Adipocyte (in vitro differentiated cells): ENCODE measurements at regions not wholly inside any gene's neighbourhood (a gene's known extent, or its start where the extent isn't known, plus 50 kb on each side); places are given as distances from the start of the nearest gene placed in this dataset.
"Not testable (repeated sequence)": the region's sequence is repeated elsewhere in the genome, so short reads cannot be mapped to it uniquely, and the experiment has no call there.

ENCODE experiments used
- DNase-seq: peaks from one replicate; pipeline ENCODE4 v3.0.0-alpha.2; 2015; ENCODE audit warnings: low read depth
- H3K27me3 ChIP-seq: replicated peaks from 2 replicates; pipeline ENCODE4 v1.7.0; 2013; ENCODE audit warnings: mild to moderate bottlenecking, low read length, moderate library complexity; ENCODE audit not compliant: control insufficient read depth, insufficient read depth
- H3K36me3 ChIP-seq: 2 replicates; pipeline ENCODE4 v1.7.0; 2013; ENCODE audit warnings: low read length, mild to moderate bottlenecking, moderate library complexity; ENCODE audit not compliant: control insufficient read depth, insufficient read depth, severe bottlenecking
- H3K4me1 ChIP-seq: 2 replicates; pipeline ENCODE4 v1.7.0; 2013; ENCODE audit warnings: mild to moderate bottlenecking, low read length, moderate library complexity; ENCODE audit not compliant: control insufficient read depth, insufficient read depth
- H3K4me3 ChIP-seq: 2 replicates; pipeline ENCODE4 v1.7.0; 2013; ENCODE audit warnings: mild to moderate bottlenecking, low read length, moderate library complexity
- H3K9ac ChIP-seq: 2 replicates; pipeline ENCODE4 v1.7.0; 2013; ENCODE audit warnings: mild to moderate bottlenecking, low read length, moderate library complexity
- H3K9me3 ChIP-seq: 2 replicates; pipeline ENCODE4 v1.7.0; 2013; ENCODE audit warnings: mild to moderate bottlenecking, low read length, moderate library complexity; ENCODE audit not compliant: control insufficient read depth

DNA sequence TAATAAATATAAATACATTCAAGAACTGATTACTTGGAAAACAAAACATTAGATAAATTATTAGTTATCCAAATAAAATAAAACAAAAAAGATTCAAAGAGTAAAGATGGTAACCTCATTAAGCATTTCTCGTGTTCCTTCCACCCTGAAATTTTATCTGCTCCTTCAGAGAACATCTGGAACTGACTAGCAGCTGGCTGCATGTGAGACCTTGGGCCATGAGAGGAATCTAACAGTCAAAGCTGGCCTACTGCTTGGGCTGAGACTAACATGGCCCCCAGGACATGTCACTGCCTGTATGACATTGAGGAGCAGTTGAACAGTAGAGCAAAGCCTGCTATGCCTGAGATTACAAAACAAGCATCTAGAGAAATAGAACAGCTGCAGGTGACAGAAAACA lies 208.5 kb upstream of the ZSWIM2 start:
- Histone ChIP-seq H3K9ac (no peak overlapping the region), H3K27me3 (no peaks in the 10 kb centered on the region), H3K9me3 (no peaks in the 10 kb centered on the region), H3K4me3 (no peak overlapping the region), H3K36me3 (no peaks in the 10 kb centered on the region), H3K4me1 (peaks cover 11% of the 10 kb centered on the region)
- no peak for DNase-seq

GRCh38 chr2:187056416-187057334 lies 207.7 kb upstream of the ZSWIM2 start:
- Histone ChIP-seq H3K4me1 (peaks cover 11% of the 10 kb centered on the region), H3K27me3 (no peaks in the 10 kb centered on the region)
- no peak for DNase-seq

GRCh38 chr2:187055463-187055862 lies 206.5 kb upstream of the ZSWIM2 start:
- peak; percentile 9 for DNase-seq
- no peaks in the 10 kb centered on the region for H3K27me3 ChIP-seq
- H3K4me1 ChIP-seq, result peaks cover 11% of the 10 kb centered on the region
- no peak overlapping the region for H3K4me3 ChIP-seq
- no peaks in the 10 kb centered on the region for H3K36me3 ChIP-seq
- peaks cover 4% of the 10 kb centered on the region for H3K9me3 ChIP-seq
- no peak overlapping the region for H3K9ac ChIP-seq

More at GRCh38 chr2:187056416-187057334, 207.7 kb upstream of the ZSWIM2 start:
- no peak overlapping the region for H3K4me3 ChIP-seq
- H3K9me3 ChIP-seq, result no peaks in the 10 kb centered on the region
- no peaks in the 10 kb centered on the region for H3K36me3 ChIP-seq
- no peak overlapping the region for H3K9ac ChIP-seq

- Histone ChIP-seq H3K4me3 (no peak overlapping the region), H3K4me1 (peaks cover 11% of the 10 kb centered on the region), H3K9ac (no peak overlapping the region), H3K27me3 (no peaks in the 10 kb centered on the region), H3K9me3 (peaks cover 5% of the 10 kb centered on the region), H3K36me3 (no peaks in the 10 kb centered on the region)
- DNase-seq, result no peak
These were observed 205.7 kb upstream of the ZSWIM2 start for GRCh38 chr2:187054501-187055319.

GRCh38 chr2:187051350-187051749 lies 202.4 kb upstream of the ZSWIM2 start:
- H3K9me3 ChIP-seq, result peaks cover 11% of the 10 kb centered on the region
- H3K9ac ChIP-seq, result no peak overlapping the region
- no peak overlapping the region for H3K4me3 ChIP-seq
- no peaks in the 10 kb centered on the region for H3K27me3 ChIP-seq
- H3K36me3 ChIP-seq, result no peaks in the 10 kb centered on the region
- peaks cover 11% of the 10 kb centered on the region for H3K4me1 ChIP-seq
- no peak for DNase-seq

DNA sequence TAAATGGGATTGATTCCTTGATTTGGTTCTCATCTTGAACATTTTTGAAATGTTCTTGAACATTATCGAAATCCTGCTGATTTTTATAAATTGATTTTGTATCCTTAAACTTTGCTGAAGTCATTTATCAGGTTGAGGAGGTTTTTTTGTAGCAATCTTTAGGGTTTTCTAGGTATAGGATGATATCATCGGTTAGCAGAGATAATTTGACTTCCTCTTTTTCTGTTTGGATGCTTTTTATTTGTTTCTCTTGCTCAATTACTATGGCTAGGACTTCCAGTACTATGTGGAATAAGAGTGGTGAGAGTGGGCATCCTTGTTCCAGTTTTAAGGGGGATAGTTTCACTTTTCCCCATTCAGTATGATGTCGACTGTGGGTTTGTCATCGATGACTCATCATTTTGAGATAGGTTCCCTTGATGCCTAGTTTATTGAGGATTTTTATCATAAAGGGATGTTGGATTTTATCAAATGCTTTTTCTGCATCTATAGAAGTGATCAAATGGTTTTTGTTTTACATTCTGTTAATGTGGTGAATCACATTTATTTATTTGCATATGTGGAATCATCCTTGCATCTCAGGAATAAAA lies 201.5 kb upstream of the ZSWIM2 start:
- H3K27me3 ChIP-seq, result no peaks in the 10 kb centered on the region
- H3K4me1 ChIP-seq, result peaks cover 5% of the 10 kb centered on the region
- no peaks in the 10 kb centered on the region for H3K36me3 ChIP-seq
- no peak overlapping the region for H3K4me3 ChIP-seq
- H3K9me3 ChIP-seq, result peaks cover 11% of the 10 kb centered on the region
- no peak for DNase-seq
- no peak overlapping the region for H3K9ac ChIP-seq

DNA sequence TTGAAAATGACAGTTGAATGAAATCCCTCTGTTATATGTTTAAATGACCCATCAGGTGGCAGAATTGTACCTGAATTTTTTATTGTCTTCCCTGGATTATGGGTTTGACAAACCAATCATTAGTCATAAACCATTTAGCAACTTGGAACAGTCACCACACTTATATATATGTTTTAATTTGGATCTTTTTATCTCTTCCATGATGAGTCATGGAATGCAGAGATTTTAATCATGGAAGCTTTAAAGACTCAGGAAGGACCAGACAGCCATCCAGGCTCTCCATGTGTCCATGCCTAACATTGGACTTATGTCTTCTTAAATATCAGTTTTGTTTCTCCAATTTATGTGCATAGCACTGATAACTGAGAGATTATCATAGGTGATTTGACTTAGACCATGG lies 188.3 kb upstream of the ZSWIM2 start:
- Histone ChIP-seq H3K9me3 (no peaks in the 10 kb centered on the region), H3K36me3 (no peaks in the 10 kb centered on the region), H3K4me1 (peaks cover 6% of the 10 kb centered on the region), H3K27me3 (no peaks in the 10 kb centered on the region), H3K4me3 (no peak overlapping the region), H3K9ac (no peak overlapping the region)
- DNase-seq, result no peak

GRCh38 chr2:187034434-187034833 lies 185.5 kb upstream of the ZSWIM2 start:
- Histone ChIP-seq H3K4me1 (peaks cover 6% of the 10 kb centered on the region), H3K4me3 (no peak overlapping the region), H3K36me3 (no peaks in the 10 kb centered on the region), H3K9me3 (no peaks in the 10 kb centered on the region), H3K27me3 (no peaks in the 10 kb centered on the region), H3K9ac (no peak overlapping the region)
- no peak for DNase-seq

DNA sequence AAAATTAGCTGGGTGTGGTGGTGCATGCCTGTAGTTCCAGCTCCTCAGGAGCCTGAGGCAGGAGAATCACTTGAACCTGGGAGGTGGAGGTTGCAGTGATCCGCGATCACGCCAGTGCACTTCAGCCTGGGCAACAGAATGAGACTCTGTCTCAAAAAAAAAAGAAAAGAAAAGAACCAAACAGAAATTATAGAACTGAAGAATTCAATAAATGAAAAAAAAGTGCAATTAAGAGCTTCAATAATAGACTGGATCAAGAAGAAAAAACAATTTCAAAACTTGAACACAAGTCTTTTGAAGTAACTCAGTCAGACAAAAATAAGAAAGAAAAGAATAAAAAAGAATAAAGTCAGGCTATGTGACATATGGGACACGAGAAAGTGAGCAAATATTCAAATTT lies 175.8 kb upstream of the ZSWIM2 start:
- no peaks in the 10 kb centered on the region for H3K36me3 ChIP-seq
- no peak for DNase-seq
- H3K4me1 ChIP-seq, result no peaks in the 10 kb centered on the region
- H3K9ac ChIP-seq, result no peak overlapping the region
- no peak overlapping the region for H3K4me3 ChIP-seq
- no peaks in the 10 kb centered on the region for H3K27me3 ChIP-seq
- peaks cover 11% of the 10 kb centered on the region for H3K9me3 ChIP-seq

DNA sequence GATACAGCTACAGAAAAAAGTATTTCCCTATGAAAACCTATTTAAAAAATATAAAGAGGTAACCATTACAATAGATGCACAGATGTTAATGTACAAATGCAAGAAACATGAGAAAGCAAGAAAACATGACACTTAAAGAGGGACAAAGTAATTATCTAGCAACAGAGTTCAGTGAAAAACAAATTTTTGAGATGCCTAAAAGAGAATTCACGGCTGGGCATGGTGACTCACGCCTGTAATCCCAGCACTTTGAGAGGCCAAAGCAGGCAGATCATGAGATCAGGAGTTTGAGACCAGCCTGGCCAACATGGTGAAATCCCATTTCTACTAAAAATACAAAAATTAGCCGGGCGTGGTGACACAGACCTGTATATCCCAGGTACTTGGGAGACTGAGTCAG lies 175.0 kb upstream of the ZSWIM2 start:
- not testable (repeated sequence) for H3K36me3 ChIP-seq, H3K27me3 ChIP-seq, H3K4me3 ChIP-seq, H3K4me1 ChIP-seq, H3K9ac ChIP-seq
- peak; percentile 21 for DNase-seq
- peaks cover 11% of the 10 kb centered on the region for H3K9me3 ChIP-seq

- Histone ChIP-seq H3K9ac (no peak overlapping the region), H3K9me3 (no peaks in the 10 kb centered on the region), H3K4me3 (no peak overlapping the region), H3K27me3 (no peaks in the 10 kb centered on the region), H3K4me1 (no peaks in the 10 kb centered on the region), H3K36me3 (no peaks in the 10 kb centered on the region)
- DNase-seq, result no peak
These were observed 168.5 kb upstream of the ZSWIM2 start for GRCh38 chr2:187017438-187017837.
